Activated CD8-positive, alpha-beta T cell treated with anti-CD3 and anti-CD28 coated beads for 36 hours (primary cell): ENCODE measurements at regions not wholly inside any gene's neighbourhood (a gene's known extent, or its start where the extent isn't known, plus 50 kb on each side); places are given as distances from the start of the nearest gene placed in this dataset.
"Not testable (repeated sequence)": the region's sequence is repeated elsewhere in the genome, so short reads cannot be mapped to it uniquely, and the experiment has no call there.

Experiments used
- ATAC-seq: fragments of 200-7000 bp; cut with Tn5 transposase; one replicate; pipeline ENCODE4 v1.10.0; 2021; ENCODE audit warnings: mild to moderate bottlenecking, moderate library complexity
- CTCF ChIA-PET: fragments of 350-600 bp; sonication (Branson Sonifier 250); formaldehyde crosslinking; loops from one replicate; lab custom pipeline; 2021; ENCODE audit warnings: antibody characterized with exemption; lab: Charles Lee
- POLR2A ChIA-PET: fragments of 350-600 bp; sonication (Branson Sonifier 250); formaldehyde crosslinking; loops from one replicate; lab custom pipeline; 2021; ENCODE audit warnings: antibody characterized with exemption; lab: Charles Lee
- DNase-seq: peaks from one replicate; pipeline ENCODE4 v3.0.0-alpha.2; 2020
- H3K27ac Mint-ChIP-seq: one replicate; pipeline ENCODE4 v1.8.0; 2021; ENCODE audit warnings: mild to moderate bottlenecking, mixed read lengths
- H3K27me3 Mint-ChIP-seq: one replicate; pipeline ENCODE4 v1.8.0; 2021; ENCODE audit warnings: mixed read lengths
- H3K36me3 Mint-ChIP-seq: one replicate; pipeline ENCODE4 v1.8.0; 2021; ENCODE audit warnings: low read depth, mixed read lengths
- H3K4me1 Mint-ChIP-seq: one replicate; pipeline ENCODE4 v1.8.0; 2021; ENCODE audit warnings: low read depth, mixed read lengths
- H3K4me3 Mint-ChIP-seq: one replicate; pipeline ENCODE4 v1.8.0; 2021; ENCODE audit warnings: mild to moderate bottlenecking, moderate library complexity, mixed read lengths
- H3K9me3 Mint-ChIP-seq: one replicate; pipeline ENCODE4 v1.8.0; 2021; ENCODE audit warnings: mixed read lengths
- intact Hi-C: fragments of 100-400 bp; cut with micrococcal nuclease; formaldehyde crosslinking; loops from one replicate; pipeline ENCODE4 v1.10.0; 2022
- TF ChIP-seq, protein P1 (sequence below): fragments of 200-600 bp; IDR thresholded peaks from one replicate; pipeline ENCODE4 v1.8.0; 2022; ENCODE audit warnings: antibody characterized with exemption, mild to moderate bottlenecking

DNA sequence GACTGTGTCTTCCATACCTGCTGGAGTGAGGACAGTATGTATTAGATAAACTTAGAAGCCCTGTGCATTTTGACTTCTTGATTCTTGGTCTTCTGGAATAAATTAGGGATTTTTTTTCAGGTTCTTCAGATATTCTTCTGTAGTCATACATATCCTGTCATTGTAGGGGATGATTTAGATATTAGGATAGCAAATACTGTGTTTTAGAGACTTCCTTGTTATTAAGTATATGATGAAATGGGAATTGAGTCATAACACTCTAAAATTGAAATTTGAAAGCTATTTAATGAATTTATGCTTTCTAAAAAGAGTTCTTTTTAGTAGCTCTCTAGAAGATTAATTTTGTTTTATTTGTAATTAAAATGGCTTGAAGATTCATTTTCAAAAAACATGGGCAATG lies 371.5 kb upstream of the RGS6 start:
- intact Hi-C loops = no loop called here
- H3K4me3 Mint-ChIP-seq = no peak overlapping the region
- DNase-seq (no peak), ATAC-seq (no peak)
- no peak overlapping the region for H3K27ac Mint-ChIP-seq
- TF ChIP-seq, protein P1, sequence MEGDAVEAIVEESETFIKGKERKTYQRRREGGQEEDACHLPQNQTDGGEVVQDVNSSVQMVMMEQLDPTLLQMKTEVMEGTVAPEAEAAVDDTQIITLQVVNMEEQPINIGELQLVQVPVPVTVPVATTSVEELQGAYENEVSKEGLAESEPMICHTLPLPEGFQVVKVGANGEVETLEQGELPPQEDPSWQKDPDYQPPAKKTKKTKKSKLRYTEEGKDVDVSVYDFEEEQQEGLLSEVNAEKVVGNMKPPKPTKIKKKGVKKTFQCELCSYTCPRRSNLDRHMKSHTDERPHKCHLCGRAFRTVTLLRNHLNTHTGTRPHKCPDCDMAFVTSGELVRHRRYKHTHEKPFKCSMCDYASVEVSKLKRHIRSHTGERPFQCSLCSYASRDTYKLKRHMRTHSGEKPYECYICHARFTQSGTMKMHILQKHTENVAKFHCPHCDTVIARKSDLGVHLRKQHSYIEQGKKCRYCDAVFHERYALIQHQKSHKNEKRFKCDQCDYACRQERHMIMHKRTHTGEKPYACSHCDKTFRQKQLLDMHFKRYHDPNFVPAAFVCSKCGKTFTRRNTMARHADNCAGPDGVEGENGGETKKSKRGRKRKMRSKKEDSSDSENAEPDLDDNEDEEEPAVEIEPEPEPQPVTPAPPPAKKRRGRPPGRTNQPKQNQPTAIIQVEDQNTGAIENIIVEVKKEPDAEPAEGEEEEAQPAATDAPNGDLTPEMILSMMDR = no peak
- ChIA-PET POLR2A (no interaction called here), CTCF (no interaction called here)
- no peaks in the 10 kb centered on the region for H3K9me3 Mint-ChIP-seq
- peaks cover 51% of the 10 kb centered on the region for H3K4me1 Mint-ChIP-seq
- no peaks in the 10 kb centered on the region for H3K27me3 Mint-ChIP-seq
- peaks cover 15% of the 10 kb centered on the region for H3K36me3 Mint-ChIP-seq

DNA sequence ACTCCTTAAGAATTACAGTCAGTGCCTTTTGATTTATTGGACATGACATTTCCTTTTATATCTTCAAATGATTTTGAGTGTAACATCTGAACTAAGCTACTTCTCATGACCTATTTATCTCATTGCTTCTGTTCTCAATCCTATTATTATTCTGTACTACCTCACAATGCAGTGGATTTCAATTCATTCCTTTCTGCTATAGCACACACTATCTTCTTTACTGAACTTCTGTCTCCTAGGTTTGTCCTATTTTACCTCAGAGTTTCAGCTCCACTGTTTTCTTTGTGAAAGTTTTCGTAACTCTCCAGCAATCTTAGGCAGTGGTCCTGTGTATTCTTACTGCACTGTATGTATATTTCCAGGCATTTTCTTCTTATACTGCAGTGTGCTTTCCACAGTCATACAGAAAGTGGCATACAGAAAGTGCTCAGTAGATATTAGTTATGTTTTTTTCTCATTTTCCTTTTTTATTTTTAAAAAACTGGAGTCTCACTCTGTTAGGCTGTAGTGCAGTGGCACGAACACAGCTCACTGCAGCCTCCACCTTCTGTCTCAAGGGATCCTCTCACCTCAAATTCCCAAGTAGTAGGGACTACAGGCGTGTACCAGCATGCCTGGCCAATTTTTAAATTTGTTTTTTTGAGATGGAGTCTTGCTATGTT lies 368.6 kb upstream of the RGS6 start:
- peaks cover 34% of the 10 kb centered on the region for H3K4me1 Mint-ChIP-seq
- ATAC-seq (peak; percentile 20), DNase-seq (no peak)
- intact Hi-C loops = no loop called here
- H3K27ac Mint-ChIP-seq = no peak overlapping the region
- POLR2A ChIA-PET = no interaction called here
- H3K9me3 Mint-ChIP-seq = no peaks in the 10 kb centered on the region
- H3K36me3 Mint-ChIP-seq = peaks cover 2% of the 10 kb centered on the region
- TF ChIP-seq, protein P1 = no peak
- H3K4me3 Mint-ChIP-seq = no peak overlapping the region
- CTCF ChIA-PET = interaction anchor here (1.0 to 1.7 kb wide), 2 partner anchors 9 to 242 kb away, joined by 3 to 6 read pairs; no protein-coding TSS in a partner anchor
- no peaks in the 10 kb centered on the region for H3K27me3 Mint-ChIP-seq

DNA sequence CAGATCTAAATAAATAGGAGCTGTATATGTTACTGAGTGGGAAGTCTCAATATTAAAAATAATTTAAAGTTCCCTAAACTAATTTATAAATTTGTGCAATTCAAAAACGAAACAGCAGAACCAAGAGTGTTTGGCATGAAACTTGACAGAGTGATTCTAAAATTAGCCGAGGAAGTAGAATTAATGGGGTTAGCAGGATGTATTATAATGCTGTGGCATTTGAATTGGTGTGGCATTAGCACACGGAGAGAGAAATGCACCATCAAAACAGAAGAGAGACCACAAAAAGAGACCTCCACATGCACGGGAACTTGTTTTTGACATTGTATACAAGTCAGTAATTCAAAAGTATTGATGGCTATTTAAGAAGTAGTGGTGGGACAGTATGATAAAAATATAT lies 366.0 kb upstream of the RGS6 start:
- ChIA-PET CTCF (no interaction called here), POLR2A (no interaction called here)
- Mint-ChIP-seq H3K36me3 (no peaks in the 10 kb centered on the region), H3K4me3 (peak overlapping the region; percentile 28), H3K27ac (peak overlapping the region; percentile 52), H3K4me1 (peaks cover 25% of the 10 kb centered on the region), H3K9me3 (no peaks in the 10 kb centered on the region), H3K27me3 (no peaks in the 10 kb centered on the region)
- DNase-seq = no peak
- TF ChIP-seq, protein P1 = no peak
- ATAC-seq = no peak
- intact Hi-C loops = no loop called here

DNA sequence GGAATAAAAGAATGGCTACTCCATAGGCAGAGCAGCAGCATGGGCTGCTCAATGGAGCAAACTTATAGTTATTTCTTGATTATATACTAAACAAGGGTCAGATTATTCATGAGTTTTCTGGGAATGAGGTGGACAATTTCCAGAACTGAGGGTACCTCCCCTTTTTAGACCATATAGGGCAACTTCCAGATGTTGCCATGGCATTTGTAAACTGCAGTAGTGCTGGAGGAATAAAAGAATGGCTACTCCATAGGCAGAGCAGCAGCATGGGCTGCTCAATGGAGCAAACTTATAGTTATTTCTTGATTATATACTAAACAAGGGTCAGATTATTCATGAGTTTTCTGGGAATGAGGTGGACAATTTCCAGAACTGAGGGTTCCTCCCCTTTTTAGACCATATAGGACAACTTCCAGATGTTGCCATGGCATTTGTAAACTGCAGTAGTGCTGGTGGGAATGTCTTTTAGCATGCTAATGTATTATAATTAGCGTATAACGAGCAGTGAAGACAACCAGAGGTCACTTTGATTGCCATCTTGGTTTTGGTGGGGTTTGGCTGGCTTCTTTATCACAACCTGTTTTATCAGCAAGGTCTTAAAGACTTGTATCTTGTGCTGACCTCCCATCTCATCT lies 364.6 kb upstream of the RGS6 start:
- POLR2A ChIA-PET = interaction anchor here (0.7 kb wide), 1 partner anchor 388 kb away, joined by 3 read pairs; no protein-coding TSS in a partner anchor
- H3K36me3 Mint-ChIP-seq, DNase-seq, H3K27ac Mint-ChIP-seq, H3K9me3 Mint-ChIP-seq, H3K4me3 Mint-ChIP-seq, H3K27me3 Mint-ChIP-seq, intact Hi-C loops, CTCF ChIA-PET, ATAC-seq: not testable (repeated sequence)
- peaks cover 27% of the 10 kb centered on the region for H3K4me1 Mint-ChIP-seq

DNA sequence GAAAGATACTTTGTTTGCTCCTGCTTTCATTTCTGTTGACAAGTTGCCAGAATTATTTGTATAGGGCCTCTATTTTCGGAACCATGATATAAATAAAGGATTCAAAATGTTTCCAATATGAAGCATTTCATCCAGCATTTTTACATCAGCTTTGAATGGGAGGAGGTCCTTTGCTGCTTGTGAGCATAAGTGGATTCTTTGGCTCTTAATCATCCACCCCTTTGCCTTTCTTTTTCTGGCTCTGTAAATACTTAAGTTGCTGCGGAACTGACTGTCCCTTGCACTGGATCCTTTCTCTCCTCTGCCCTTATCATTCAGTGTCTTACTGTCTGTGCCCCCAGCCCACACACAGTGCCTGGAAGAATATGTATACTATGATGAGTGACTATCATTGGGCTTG lies 357.3 kb upstream of the RGS6 start:
- TF ChIP-seq, protein P1 = no peak

More for the DNA sequence above, 357.3 kb upstream of the RGS6 start:
- ATAC-seq = no peak
- ChIA-PET POLR2A (no interaction called here), CTCF (no interaction called here)
- Mint-ChIP-seq H3K27ac (no peak overlapping the region), H3K4me1 (peaks cover 2% of the 10 kb centered on the region), H3K36me3 (no peaks in the 10 kb centered on the region), H3K9me3 (no peaks in the 10 kb centered on the region), H3K27me3 (no peaks in the 10 kb centered on the region), H3K4me3 (no peak overlapping the region)
- intact Hi-C loops = no loop called here
- no peak for DNase-seq
